ENCODE measurements at regions not wholly inside any gene's neighbourhood (a gene's known extent, or its start where the extent isn't known, plus 50 kb on each side); places are given as distances from the start of the nearest gene placed in this dataset.

DNA sequence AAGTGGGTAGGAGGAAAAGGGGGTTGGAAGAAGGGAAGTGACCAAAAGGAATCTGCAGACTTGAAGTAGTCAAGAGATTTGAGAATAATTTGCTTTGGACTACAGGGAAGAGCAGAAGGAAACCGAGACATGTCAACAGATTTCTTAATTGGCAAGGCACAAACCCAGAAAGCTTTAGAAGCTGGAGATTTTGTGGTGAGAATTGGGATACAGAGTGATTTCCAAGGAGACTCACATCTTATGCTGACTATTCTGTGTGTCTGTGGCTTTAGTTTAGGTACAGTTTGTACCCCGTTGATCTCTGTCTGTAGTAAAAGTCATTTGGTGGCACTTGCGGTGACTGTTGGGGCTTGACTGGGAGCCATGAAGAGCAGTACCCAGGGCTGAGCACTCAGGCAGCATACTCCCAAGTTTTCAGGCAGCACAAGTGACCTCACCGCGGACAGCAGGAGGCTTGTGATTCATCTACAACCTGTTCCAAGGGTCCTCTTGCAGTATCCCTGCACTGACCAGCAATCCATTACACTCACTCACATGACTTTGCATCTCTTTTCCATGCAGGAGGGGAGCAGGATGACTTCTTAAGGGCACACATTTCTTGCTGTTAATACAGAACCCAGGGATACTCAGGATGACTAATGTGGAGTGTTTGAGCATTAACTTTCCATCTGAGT is 97.1 kb upstream of the TNP1 start:
- H3K9me2 ChIP-seq (ENCODE audit: insufficient read depth) = no peaks in the 10 kb centered on the region
- no peaks in the 10 kb centered on the region for H3K27me3 ChIP-seq (ENCODE audit: insufficient read depth)
- H3K36me3 Mint-ChIP-seq (ENCODE audit: low read depth) = no peaks in the 10 kb centered on the region
- no peaks in the 10 kb centered on the region for H4K20me1 ChIP-seq (replicated peaks; ENCODE audit: insufficient read depth)
- TF ChIP-seq CREB1 (CRISPR knock-in tag; IDR thresholded peaks at IDR 0.05; ENCODE audit: low read depth) = no peak
- no peak for TF ChIP-seq ETS1 (IDR thresholded peaks at IDR 0.05)
- no peak for TF ChIP-seq EZH2 (IDR thresholded peaks at IDR 0.05; ENCODE audit: low read depth, unreplicated experiment)
- TF ChIP-seq, protein P1, sequence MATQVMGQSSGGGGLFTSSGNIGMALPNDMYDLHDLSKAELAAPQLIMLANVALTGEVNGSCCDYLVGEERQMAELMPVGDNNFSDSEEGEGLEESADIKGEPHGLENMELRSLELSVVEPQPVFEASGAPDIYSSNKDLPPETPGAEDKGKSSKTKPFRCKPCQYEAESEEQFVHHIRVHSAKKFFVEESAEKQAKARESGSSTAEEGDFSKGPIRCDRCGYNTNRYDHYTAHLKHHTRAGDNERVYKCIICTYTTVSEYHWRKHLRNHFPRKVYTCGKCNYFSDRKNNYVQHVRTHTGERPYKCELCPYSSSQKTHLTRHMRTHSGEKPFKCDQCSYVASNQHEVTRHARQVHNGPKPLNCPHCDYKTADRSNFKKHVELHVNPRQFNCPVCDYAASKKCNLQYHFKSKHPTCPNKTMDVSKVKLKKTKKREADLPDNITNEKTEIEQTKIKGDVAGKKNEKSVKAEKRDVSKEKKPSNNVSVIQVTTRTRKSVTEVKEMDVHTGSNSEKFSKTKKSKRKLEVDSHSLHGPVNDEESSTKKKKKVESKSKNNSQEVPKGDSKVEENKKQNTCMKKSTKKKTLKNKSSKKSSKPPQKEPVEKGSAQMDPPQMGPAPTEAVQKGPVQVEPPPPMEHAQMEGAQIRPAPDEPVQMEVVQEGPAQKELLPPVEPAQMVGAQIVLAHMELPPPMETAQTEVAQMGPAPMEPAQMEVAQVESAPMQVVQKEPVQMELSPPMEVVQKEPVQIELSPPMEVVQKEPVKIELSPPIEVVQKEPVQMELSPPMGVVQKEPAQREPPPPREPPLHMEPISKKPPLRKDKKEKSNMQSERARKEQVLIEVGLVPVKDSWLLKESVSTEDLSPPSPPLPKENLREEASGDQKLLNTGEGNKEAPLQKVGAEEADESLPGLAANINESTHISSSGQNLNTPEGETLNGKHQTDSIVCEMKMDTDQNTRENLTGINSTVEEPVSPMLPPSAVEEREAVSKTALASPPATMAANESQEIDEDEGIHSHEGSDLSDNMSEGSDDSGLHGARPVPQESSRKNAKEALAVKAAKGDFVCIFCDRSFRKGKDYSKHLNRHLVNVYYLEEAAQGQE (IDR thresholded peaks at IDR 0.05; ENCODE audit: unreplicated experiment) = no peak
- TF ChIP-seq CTCF (conservative IDR thresholded peaks at IDR 0.05; ENCODE audit: low read depth in 2 of 2) = no peak
- no peak for TF ChIP-seq NANOG (IDR thresholded peaks at IDR 0.05; ENCODE audit: borderline replicate concordance)
- no peak for TF ChIP-seq ZNF331 (CRISPR knock-in tag; IDR thresholded peaks at IDR 0.05; ENCODE audit: low read depth)
- no peak for TF ChIP-seq POLR2AphosphoS5 (IDR thresholded peaks at IDR 0.05; ENCODE audit: low read depth)
- no peak overlapping the region for H2AFZ ChIP-seq
- no peak overlapping the region for H3K27ac ChIP-seq (ENCODE audit: low read depth)
- no peaks in the 10 kb centered on the region for H3K36me3 ChIP-seq (ENCODE audit: insufficient read depth)
- no peaks in the 10 kb centered on the region for H3K4me1 Mint-ChIP-seq
- no peak overlapping the region for H3K4me3 ChIP-seq
- H3K4me2 ChIP-seq = no peak overlapping the region
- H3F3A ChIP-seq (replicated peaks; ENCODE audit: low read depth) = no peaks in the 10 kb centered on the region
- peaks cover 9% of the 10 kb centered on the region; the same call in 2 of the 3 replicates for H3K9me3 Mint-ChIP-seq
- no peak overlapping the region for H3K4me3 Mint-ChIP-seq
- H3K4me1 ChIP-seq (ENCODE audit: insufficient read depth) = no peaks in the 10 kb centered on the region
- H3K79me2 ChIP-seq (replicated peaks; ENCODE audit: insufficient read depth) = no peaks in the 10 kb centered on the region
- H3K27me3 Mint-ChIP-seq (ENCODE audit: insufficient read depth, low read depth, poor library complexity) = peaks cover 1% of the 10 kb centered on the region
- DNase-seq (ENCODE audit: low spot score) (no peak), ATAC-seq (no peak)
- H3K27ac Mint-ChIP-seq = no peak overlapping the region

- DNase-seq (ENCODE audit: low spot score) (no peak), ATAC-seq (no peak)
- Histone ChIP-seq H3K27me3 (ENCODE audit: insufficient read depth) (no peaks in the 10 kb centered on the region), H3K27ac (ENCODE audit: low read depth) (no peak overlapping the region), H3K4me2 (no peak overlapping the region), H4K20me1 (replicated peaks; ENCODE audit: insufficient read depth) (no peaks in the 10 kb centered on the region), H3K4me3 (no peak overlapping the region), H2AFZ (no peak overlapping the region), H3K79me2 (replicated peaks; ENCODE audit: insufficient read depth) (no peaks in the 10 kb centered on the region), H3K36me3 (ENCODE audit: insufficient read depth) (no peaks in the 10 kb centered on the region), H3F3A (replicated peaks; ENCODE audit: low read depth) (no peaks in the 10 kb centered on the region), H3K9me2 (ENCODE audit: insufficient read depth) (no peaks in the 10 kb centered on the region), H3K4me1 (ENCODE audit: insufficient read depth) (no peaks in the 10 kb centered on the region)
- Mint-ChIP-seq H3K4me1 (no peaks in the 10 kb centered on the region), H3K9me3 (peaks cover 9% of the 10 kb centered on the region; the same call in 2 of the 3 replicates), H3K4me3 (no peak overlapping the region), H3K36me3 (ENCODE audit: low read depth) (no peaks in the 10 kb centered on the region), H3K27ac (no peak overlapping the region), H3K27me3 (ENCODE audit: insufficient read depth, low read depth, poor library complexity) (peaks cover 3% of the 10 kb centered on the region)
- TF ChIP-seq JUNB (IDR thresholded peaks at IDR 0.05; ENCODE audit: unreplicated experiment) (no peak), ETS1 (IDR thresholded peaks at IDR 0.05) (no peak)
Measured at GRCh38 chr2:216951171-216951570, 91.3 kb upstream of the TNP1 start.
